HEK293 (cell line): ENCODE measurements at regions not wholly inside any gene's neighbourhood (a gene's known extent, or its start where the extent isn't known, plus 50 kb on each side); places are given as distances from the start of the nearest gene placed in this dataset.

ENCODE experiments used
- CTCF ChIA-PET: fragments of 350-600 bp; formaldehyde crosslinking; extraction: SDS; loops from one replicate; lab custom pipeline; 2021; ENCODE audit warnings: antibody characterized with exemption; lab: Yijun Ruan, JAX
- POLR2A ChIA-PET: fragments of 300-600 bp; formaldehyde crosslinking; extraction: SDS; loops from one replicate; lab custom pipeline; 2020; ENCODE audit warnings: antibody characterized with exemption, inconsistent platforms; lab: Yijun Ruan, JAX
- H3K27ac ChIP-seq: fragments of 200-500 bp; sonication (Bioruptor generic); 2 replicates; pipeline ENCODE4 v1.5.1; 2014; ENCODE audit warnings: low read depth, low read length, control low read depth, inconsistent platforms; ENCODE audit errors: extremely low read depth
- H3K36me3 ChIP-seq, 2 experiments: fragments of 200-500 bp in 1 of 2; sonication (Bioruptor generic) in 1 of 2; 1 replicate in 1 of 2; 2 replicates in 1 of 2; pipeline ENCODE4 v1.5.1; 2014 to 2017; ENCODE audit warnings: inconsistent platforms in 2 of 2, low read length in 2 of 2; ENCODE audit not compliant: control insufficient read depth in 2 of 2, insufficient read depth in 1 of 2
- H3K4me1 ChIP-seq: fragments of 200-500 bp; sonication (Bioruptor generic); 2 replicates; pipeline ENCODE4 v1.5.1; 2014; ENCODE audit warnings: mild to moderate bottlenecking, low read length, inconsistent platforms; ENCODE audit not compliant: control insufficient read depth, insufficient read depth
- H3K4me3 ChIP-seq: 2 replicates; pipeline ENCODE4 v1.5.1; 2011; ENCODE audit warnings: low read depth, mild to moderate bottlenecking, control low read depth, low read length, moderate library complexity
- H3K9me3 ChIP-seq: fragments of 200-500 bp; sonication (Bioruptor generic); 2 replicates; pipeline ENCODE4 v1.5.1; 2014; ENCODE audit warnings: low read depth, low read length, inconsistent platforms; ENCODE audit not compliant: control insufficient read depth, insufficient read depth
- HOXA7 ChIP-seq: sonication (generic); formaldehyde crosslinking; IDR thresholded peaks from 2 replicates; pipeline ENCODE4 v1.8.1; 2022; ENCODE audit warnings: missing genetic modification reagents, borderline replicate concordance
- RBAK ChIP-seq: fragments of 450-650 bp; formaldehyde crosslinking; IDR thresholded peaks from 2 replicates; pipeline ENCODE4 v1.5.1; 2016; ENCODE audit warnings: missing biosample characterization, missing genetic modification characterization
- SALL2 ChIP-seq: fragments of 450-650 bp; formaldehyde crosslinking; IDR thresholded peaks from 2 replicates; pipeline ENCODE4 v1.5.0; 2017; ENCODE audit warnings: missing biosample characterization, mild to moderate bottlenecking, missing genetic modification characterization, borderline replicate concordance
- SETDB1 ChIP-seq: IDR thresholded peaks from one replicate; pipeline ENCODE4 v1.6.1; 2017; ENCODE audit warnings: mild to moderate bottlenecking, low read length, moderate library complexity, mixed read lengths; ENCODE audit not compliant: insufficient read length
- ZBTB7A ChIP-seq: fragments of 450-650 bp; formaldehyde crosslinking; IDR thresholded peaks from 2 replicates; pipeline ENCODE4 v1.5.1; 2016; ENCODE audit warnings: low read depth, missing biosample characterization, missing genetic modification characterization
- ZEB2 ChIP-seq: fragments of 450-650 bp; formaldehyde crosslinking; IDR thresholded peaks from 2 replicates; pipeline ENCODE4 v1.5.1; 2016; ENCODE audit warnings: missing biosample characterization, missing genetic modification characterization
- ZNF138 ChIP-seq: fragments of 450-650 bp; formaldehyde crosslinking; IDR thresholded peaks from 2 replicates; pipeline ENCODE4 v1.5.1; 2016; ENCODE audit warnings: missing biosample characterization, missing genetic modification characterization, borderline replicate concordance
- ZNF157 ChIP-seq: fragments of 450-650 bp; formaldehyde crosslinking; IDR thresholded peaks from 2 replicates; pipeline ENCODE4 v1.5.1; 2016; ENCODE audit warnings: missing biosample characterization, missing genetic modification characterization
- ZNF223 ChIP-seq: fragments of 450-650 bp; formaldehyde crosslinking; IDR thresholded peaks from 2 replicates; pipeline ENCODE4 v1.5.1; 2016; ENCODE audit warnings: missing biosample characterization, missing genetic modification characterization
- ZNF23 ChIP-seq: fragments of 450-650 bp; formaldehyde crosslinking; IDR thresholded peaks from 2 replicates; pipeline ENCODE4 v1.5.1; 2016; ENCODE audit warnings: missing biosample characterization, missing genetic modification characterization, borderline replicate concordance
- ZNF302 ChIP-seq: fragments of 450-650 bp; formaldehyde crosslinking; IDR thresholded peaks from 2 replicates; pipeline ENCODE4 v1.5.1; 2016; ENCODE audit warnings: missing biosample characterization, missing genetic modification characterization, low read depth
- ZNF555 ChIP-seq: fragments of 450-650 bp; formaldehyde crosslinking; conservative IDR thresholded peaks from 2 replicates; pipeline ENCODE4 v1.5.1; 2017; ENCODE audit warnings: missing biosample characterization, mild to moderate bottlenecking, missing genetic modification characterization, inconsistent platforms
- ZNF558 ChIP-seq: fragments of 450-650 bp; formaldehyde crosslinking; IDR thresholded peaks from 2 replicates; pipeline ENCODE4 v1.5.1; 2016; ENCODE audit warnings: missing biosample characterization, missing genetic modification characterization
- ZNF768 ChIP-seq: fragments of 450-650 bp; formaldehyde crosslinking; IDR thresholded peaks from 2 replicates; pipeline ENCODE4 v1.5.1; 2018; ENCODE audit warnings: missing biosample characterization, mild to moderate bottlenecking, missing genetic modification characterization
- ZSCAN30 ChIP-seq: fragments of 450-650 bp; IDR thresholded peaks from 2 replicates; pipeline ENCODE4 v1.5.1; 2018; ENCODE audit warnings: missing biosample characterization, mild to moderate bottlenecking, missing genetic modification characterization, moderate library complexity
- TF ChIP-seq, protein P1 (sequence below): fragments of 450-650 bp; formaldehyde crosslinking; IDR thresholded peaks from 2 replicates; pipeline ENCODE4 v1.5.1; 2016; ENCODE audit warnings: missing biosample characterization, missing genetic modification characterization
- TF ChIP-seq, protein P2 (sequence below): fragments of 450-650 bp; formaldehyde crosslinking; IDR thresholded peaks from 2 replicates; pipeline ENCODE4 v1.5.1; 2017; ENCODE audit warnings: missing biosample characterization, missing genetic modification characterization
- TF ChIP-seq, protein P3 (sequence below): fragments of 450-650 bp; formaldehyde crosslinking; IDR thresholded peaks from 2 replicates; pipeline ENCODE4 v1.5.1; 2016; ENCODE audit warnings: missing biosample characterization, missing genetic modification characterization
- TF ChIP-seq, protein P4 (sequence below): fragments of 450-650 bp; formaldehyde crosslinking; IDR thresholded peaks from 2 replicates; pipeline ENCODE4 v1.5.1; 2016; ENCODE audit warnings: missing biosample characterization, missing genetic modification characterization
- TF ChIP-seq, protein P5 (sequence below): fragments of 450-650 bp; formaldehyde crosslinking; IDR thresholded peaks from 2 replicates; pipeline ENCODE4 v1.5.1; 2016; ENCODE audit warnings: missing biosample characterization, missing genetic modification characterization

DNA sequence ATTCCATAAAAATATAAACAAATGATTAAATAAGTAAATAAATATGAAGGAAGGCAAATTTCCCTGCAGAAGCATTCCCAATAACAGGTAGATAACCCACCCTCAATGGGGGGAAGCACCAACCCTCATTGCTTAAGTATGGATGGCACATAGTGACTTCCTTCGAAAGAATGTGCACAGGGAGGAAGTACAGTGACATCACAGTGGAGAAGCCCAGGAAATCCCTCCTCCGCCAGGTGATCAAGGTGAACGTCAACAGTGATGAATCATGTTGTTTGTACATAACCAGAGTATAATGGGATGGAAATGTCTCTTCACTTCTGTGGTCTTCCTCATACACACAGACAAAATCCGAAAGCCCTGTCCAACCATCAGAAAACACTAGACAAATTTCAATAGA is 267.9 kb downstream of the THBS2 start:
- CTCF ChIA-PET, result no interaction called here
- TF ChIP-seq ZNF157 (tag by site-specific recombination) (no peak), ZNF768 (tag by site-specific recombination) (no peak), ZEB2 (tag by site-specific recombination) (no peak), ZNF223 (tag by site-specific recombination) (no peak), ZSCAN30 (tag by site-specific recombination) (no peak), HOXA7 (CRISPR knock-in tag) (no peak), ZNF138 (no peak), ZNF558 (no peak), SALL2 (tag by site-specific recombination) (no peak)
- TF ChIP-seq, protein P1, sequence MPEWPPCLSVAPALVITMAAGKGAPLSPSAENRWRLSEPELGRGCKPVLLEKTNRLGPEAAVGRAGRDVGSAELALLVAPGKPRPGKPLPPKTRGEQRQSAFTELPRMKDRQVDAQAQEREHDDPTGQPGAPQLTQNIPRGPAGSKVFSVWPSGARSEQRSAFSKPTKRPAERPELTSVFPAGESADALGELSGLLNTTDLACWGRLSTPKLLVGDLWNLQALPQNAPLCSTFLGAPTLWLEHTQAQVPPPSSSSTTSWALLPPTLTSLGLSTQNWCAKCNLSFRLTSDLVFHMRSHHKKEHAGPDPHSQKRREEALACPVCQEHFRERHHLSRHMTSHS (tag by site-specific recombination), result no peak
- TF ChIP-seq, protein P2, sequence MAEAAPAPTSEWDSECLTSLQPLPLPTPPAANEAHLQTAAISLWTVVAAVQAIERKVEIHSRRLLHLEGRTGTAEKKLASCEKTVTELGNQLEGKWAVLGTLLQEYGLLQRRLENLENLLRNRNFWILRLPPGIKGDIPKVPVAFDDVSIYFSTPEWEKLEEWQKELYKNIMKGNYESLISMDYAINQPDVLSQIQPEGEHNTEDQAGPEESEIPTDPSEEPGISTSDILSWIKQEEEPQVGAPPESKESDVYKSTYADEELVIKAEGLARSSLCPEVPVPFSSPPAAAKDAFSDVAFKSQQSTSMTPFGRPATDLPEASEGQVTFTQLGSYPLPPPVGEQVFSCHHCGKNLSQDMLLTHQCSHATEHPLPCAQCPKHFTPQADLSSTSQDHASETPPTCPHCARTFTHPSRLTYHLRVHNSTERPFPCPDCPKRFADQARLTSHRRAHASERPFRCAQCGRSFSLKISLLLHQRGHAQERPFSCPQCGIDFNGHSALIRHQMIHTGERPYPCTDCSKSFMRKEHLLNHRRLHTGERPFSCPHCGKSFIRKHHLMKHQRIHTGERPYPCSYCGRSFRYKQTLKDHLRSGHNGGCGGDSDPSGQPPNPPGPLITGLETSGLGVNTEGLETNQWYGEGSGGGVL (tag by site-specific recombination), result no peak
- TF ChIP-seq, protein P3, sequence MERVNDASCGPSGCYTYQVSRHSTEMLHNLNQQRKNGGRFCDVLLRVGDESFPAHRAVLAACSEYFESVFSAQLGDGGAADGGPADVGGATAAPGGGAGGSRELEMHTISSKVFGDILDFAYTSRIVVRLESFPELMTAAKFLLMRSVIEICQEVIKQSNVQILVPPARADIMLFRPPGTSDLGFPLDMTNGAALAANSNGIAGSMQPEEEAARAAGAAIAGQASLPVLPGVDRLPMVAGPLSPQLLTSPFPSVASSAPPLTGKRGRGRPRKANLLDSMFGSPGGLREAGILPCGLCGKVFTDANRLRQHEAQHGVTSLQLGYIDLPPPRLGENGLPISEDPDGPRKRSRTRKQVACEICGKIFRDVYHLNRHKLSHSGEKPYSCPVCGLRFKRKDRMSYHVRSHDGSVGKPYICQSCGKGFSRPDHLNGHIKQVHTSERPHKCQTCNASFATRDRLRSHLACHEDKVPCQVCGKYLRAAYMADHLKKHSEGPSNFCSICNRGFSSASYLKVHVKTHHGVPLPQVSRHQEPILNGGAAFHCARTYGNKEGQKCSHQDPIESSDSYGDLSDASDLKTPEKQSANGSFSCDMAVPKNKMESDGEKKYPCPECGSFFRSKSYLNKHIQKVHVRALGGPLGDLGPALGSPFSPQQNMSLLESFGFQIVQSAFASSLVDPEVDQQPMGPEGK, result no peak
- no peaks in the 10 kb centered on the region for H3K9me3 ChIP-seq
- no peak overlapping the region for H3K27ac ChIP-seq
- POLR2A ChIA-PET, result no interaction called here
- H3K4me3 ChIP-seq, result no peak overlapping the region
- H3K4me1 ChIP-seq, result no peaks in the 10 kb centered on the region
- no peaks in the 10 kb centered on the region for H3K36me3 ChIP-seq

DNA sequence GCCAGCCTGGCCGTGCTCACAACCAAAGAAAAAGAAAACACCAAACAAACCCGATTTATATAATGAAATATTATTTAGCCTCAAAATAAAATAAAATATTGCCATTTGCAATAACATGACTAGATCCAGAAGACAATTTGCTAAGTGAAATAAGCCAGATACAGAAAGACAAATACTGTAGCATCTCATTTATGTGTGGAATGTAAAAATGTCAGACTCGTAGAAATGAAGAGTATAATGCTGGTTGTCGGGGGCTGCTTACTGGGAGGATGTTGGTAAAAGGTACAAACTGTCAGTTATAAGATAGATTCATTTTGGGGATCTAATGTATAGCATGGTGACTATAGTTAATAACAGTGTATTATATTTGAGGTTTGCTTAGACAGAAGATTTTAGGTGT is 269.7 kb downstream of the THBS2 start:
- no peak for TF ChIP-seq ZBTB7A (tag by site-specific recombination)
- no peak for TF ChIP-seq RBAK
- no peak for TF ChIP-seq ZNF302 (tag by site-specific recombination)
- no peak for TF ChIP-seq ZNF23 (tag by site-specific recombination)
- no peak for TF ChIP-seq ZNF555 (tag by site-specific recombination)
- TF ChIP-seq, all 188 proteins: peak for 0
- H3K27ac ChIP-seq, result no peak overlapping the region
- no peak overlapping the region for H3K4me3 ChIP-seq
- H3K9me3 ChIP-seq, result no peaks in the 10 kb centered on the region
- ChIA-PET POLR2A (no interaction called here), CTCF (interaction anchor here (0.6 kb wide), 1 partner anchor 279 kb away, joined by 4 read pairs; no protein-coding TSS in a partner anchor)
- H3K36me3 ChIP-seq, result no peaks in the 10 kb centered on the region
- H3K4me1 ChIP-seq, result no peaks in the 10 kb centered on the region

DNA sequence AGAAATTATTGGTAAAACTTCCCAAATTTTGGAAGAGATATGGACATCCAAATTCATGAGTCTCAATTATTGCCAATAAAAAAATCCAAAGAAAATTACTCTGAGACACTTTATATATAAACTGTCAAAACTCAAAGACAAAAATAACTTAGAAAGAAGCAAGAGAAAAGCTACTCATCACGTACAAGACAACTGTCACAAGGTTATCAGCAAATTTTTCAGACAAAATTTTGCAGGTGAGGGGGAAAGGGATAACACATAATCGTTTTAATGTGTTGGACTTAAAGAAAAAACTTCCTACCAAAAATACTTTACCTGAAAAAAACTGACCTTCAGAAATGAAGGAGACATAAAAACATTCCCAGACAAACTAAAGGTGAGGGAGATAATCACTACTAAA is 272.5 kb downstream of the THBS2 start:
- H3K9me3 ChIP-seq, result no peaks in the 10 kb centered on the region
- no peaks in the 10 kb centered on the region for H3K4me1 ChIP-seq
- no peak overlapping the region for H3K27ac ChIP-seq
- ChIA-PET POLR2A (no interaction called here), CTCF (no interaction called here)
- H3K36me3 ChIP-seq, result no peaks in the 10 kb centered on the region
- no peak overlapping the region for H3K4me3 ChIP-seq
- TF ChIP-seq, protein P4, sequence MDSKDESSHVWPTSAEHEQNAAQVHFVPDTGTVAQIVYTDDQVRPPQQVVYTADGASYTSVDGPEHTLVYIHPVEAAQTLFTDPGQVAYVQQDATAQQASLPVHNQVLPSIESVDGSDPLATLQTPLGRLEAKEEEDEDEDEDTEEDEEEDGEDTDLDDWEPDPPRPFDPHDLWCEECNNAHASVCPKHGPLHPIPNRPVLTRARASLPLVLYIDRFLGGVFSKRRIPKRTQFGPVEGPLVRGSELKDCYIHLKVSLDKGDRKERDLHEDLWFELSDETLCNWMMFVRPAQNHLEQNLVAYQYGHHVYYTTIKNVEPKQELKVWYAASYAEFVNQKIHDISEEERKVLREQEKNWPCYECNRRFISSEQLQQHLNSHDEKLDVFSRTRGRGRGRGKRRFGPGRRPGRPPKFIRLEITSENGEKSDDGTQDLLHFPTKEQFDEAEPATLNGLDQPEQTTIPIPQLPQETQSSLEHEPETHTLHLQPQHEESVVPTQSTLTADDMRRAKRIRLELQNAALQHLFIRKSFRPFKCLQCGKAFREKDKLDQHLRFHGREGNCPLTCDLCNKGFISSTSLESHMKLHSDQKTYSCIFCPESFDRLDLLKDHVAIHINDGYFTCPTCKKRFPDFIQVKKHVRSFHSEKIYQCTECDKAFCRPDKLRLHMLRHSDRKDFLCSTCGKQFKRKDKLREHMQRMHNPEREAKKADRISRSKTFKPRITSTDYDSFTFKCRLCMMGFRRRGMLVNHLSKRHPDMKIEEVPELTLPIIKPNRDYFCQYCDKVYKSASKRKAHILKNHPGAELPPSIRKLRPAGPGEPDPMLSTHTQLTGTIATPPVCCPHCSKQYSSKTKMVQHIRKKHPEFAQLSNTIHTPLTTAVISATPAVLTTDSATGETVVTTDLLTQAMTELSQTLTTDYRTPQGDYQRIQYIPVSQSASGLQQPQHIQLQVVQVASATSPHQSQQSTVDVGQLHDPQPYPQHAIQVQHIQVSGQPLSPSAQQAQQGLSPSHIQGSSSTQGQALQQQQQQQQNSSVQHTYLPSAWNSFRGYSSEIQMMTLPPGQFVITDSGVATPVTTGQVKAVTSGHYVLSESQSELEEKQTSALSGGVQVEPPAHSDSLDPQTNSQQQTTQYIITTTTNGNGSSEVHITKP, result no peak
- TF ChIP-seq RBAK (no peak), SETDB1 (peak; percentile 91)
- TF ChIP-seq, protein P5, sequence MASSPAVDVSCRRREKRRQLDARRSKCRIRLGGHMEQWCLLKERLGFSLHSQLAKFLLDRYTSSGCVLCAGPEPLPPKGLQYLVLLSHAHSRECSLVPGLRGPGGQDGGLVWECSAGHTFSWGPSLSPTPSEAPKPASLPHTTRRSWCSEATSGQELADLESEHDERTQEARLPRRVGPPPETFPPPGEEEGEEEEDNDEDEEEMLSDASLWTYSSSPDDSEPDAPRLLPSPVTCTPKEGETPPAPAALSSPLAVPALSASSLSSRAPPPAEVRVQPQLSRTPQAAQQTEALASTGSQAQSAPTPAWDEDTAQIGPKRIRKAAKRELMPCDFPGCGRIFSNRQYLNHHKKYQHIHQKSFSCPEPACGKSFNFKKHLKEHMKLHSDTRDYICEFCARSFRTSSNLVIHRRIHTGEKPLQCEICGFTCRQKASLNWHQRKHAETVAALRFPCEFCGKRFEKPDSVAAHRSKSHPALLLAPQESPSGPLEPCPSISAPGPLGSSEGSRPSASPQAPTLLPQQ (tag by site-specific recombination), result no peak
